Fibroblast of the aortic adventitia (primary cell): ENCODE measurements at regions not wholly inside any gene's neighbourhood (a gene's known extent, or its start where the extent isn't known, plus 50 kb on each side); places are given as distances from the start of the nearest gene placed in this dataset.

Source experiments
- DNase-seq: peaks from one replicate; pipeline ENCODE4 v3.0.0-alpha.2; 2010; ENCODE audit warnings: low read depth
- H3K4me3 ChIP-seq: 2 replicates; pipeline ENCODE4 v1.5.1; 2011; ENCODE audit warnings: low read depth, mild to moderate bottlenecking, control low read depth, low read length, moderate library complexity
- TF ChIP-seq, protein P1 (sequence below): IDR thresholded peaks from 2 replicates; pipeline ENCODE4 v1.5.1; 2011; ENCODE audit warnings: mild to moderate bottlenecking, low read length, control low read depth, inconsistent platforms; ENCODE audit not compliant: insufficient read depth

DNA sequence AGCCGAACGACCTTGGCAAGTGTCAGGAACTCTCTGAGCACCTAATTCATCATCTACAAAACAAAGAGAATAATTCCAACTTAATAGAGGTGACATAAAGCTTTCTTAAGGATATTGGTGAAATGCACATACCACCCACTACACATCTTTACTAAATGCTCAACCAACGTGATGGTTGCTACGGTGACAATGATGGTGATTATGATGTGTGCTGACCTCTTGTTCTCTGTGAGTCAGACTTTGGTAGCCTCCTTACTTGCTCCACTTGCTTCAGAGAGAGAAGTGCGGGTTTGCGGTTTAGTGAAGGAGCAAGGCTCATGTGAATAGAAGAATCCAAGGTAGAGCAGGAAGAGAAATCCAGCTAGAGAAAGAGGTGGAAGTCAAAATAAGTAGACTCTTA is 52.8 kb upstream of the CLNK start:
- DNase-seq: no peak
- TF ChIP-seq, protein P1, sequence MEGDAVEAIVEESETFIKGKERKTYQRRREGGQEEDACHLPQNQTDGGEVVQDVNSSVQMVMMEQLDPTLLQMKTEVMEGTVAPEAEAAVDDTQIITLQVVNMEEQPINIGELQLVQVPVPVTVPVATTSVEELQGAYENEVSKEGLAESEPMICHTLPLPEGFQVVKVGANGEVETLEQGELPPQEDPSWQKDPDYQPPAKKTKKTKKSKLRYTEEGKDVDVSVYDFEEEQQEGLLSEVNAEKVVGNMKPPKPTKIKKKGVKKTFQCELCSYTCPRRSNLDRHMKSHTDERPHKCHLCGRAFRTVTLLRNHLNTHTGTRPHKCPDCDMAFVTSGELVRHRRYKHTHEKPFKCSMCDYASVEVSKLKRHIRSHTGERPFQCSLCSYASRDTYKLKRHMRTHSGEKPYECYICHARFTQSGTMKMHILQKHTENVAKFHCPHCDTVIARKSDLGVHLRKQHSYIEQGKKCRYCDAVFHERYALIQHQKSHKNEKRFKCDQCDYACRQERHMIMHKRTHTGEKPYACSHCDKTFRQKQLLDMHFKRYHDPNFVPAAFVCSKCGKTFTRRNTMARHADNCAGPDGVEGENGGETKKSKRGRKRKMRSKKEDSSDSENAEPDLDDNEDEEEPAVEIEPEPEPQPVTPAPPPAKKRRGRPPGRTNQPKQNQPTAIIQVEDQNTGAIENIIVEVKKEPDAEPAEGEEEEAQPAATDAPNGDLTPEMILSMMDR: no peak
- H3K4me3 ChIP-seq: no peak overlapping the region

DNA sequence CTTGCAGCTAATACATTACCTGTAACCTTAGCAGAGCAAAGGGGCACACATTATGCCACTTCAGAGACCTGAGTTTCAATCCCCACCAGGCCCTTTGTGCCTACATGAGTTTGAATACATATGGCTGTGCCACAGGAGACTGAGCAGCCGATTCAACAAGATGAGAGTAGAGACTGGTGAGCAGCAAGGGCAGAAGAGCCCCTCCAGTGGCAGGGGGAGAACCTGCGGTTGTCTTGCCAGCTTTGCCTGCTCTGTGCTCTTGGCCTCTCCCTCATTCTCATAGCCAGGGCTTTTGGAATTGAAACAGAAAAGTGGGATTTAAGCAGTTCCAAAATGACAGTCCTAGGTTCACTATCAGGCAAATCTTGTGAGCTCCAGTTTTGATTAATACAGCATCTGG is 52.3 kb upstream of the CLNK start:
- no peak overlapping the region for H3K4me3 ChIP-seq
- TF ChIP-seq, protein P1: no peak
- DNase-seq: no peak

DNA sequence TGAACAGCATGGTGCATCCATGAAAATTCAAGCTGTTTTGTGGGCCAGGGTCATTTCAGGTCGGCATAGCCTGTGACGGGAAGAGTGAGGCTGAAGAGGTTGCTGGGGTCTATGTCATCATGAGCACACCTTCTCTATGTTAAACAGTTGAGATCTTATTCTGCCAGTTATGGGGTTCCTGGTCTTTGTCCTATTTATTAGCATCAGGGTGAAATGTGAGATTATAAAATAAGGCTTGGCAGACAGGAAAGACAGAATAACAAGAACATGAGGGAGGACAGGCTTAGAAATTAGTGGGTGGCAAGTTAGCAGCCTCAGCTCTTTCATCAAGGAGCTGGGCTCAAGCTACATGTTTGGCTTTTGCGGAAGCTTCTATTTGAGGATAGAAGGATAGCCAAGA is 51.7 kb upstream of the CLNK start:
- TF ChIP-seq, protein P1: no peak
- DNase-seq: no peak
- no peak overlapping the region for H3K4me3 ChIP-seq

DNA sequence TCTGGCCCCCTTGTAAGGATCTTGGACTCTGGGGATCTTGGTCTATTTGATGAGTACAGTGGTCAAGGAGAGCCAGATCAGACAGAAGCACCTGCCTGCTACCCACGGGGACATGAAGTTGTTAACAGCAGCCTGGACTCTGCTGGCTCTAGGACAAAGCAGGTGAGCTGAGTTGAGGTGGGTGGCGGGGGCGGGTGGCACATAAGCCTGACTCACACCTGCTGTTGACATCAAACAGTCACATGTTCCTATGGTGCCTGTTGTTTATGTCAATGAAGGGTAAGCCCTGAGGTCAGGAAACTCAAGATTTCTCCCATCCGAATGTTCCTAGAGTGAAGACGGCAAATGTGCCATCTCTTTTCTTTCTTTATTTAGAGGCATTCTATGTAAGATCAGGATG is 50.1 kb upstream of the CLNK start:
- H3K4me3 ChIP-seq: no peak overlapping the region
- DNase-seq: no peak
- TF ChIP-seq, protein P1: no peak
